ENCODE measurements at regions not wholly inside any gene's neighbourhood (a gene's known extent, or its start where the extent isn't known, plus 50 kb on each side); places are given as distances from the start of the nearest gene placed in this dataset.

GRCh38 chr16:62404842-62405611 is 368.8 kb upstream of the CDH8 start:
- WGBS, result 61% methylated on average over 1 of the region's 1 CpG
- no peaks in the 10 kb centered on the region for H3K36me3 ChIP-seq
- H3K4me3 ChIP-seq, result no peak overlapping the region
- no peak overlapping the region for H3K27ac ChIP-seq
- H3K27me3 ChIP-seq (replicated peaks; ENCODE audit: insufficient read depth), result no peaks in the 10 kb centered on the region
- no peaks in the 10 kb centered on the region for H3K4me1 ChIP-seq (replicated peaks)
- intact Hi-C loops (cut with DNase I), result no loop called here
- TF ChIP-seq POLR2A (IDR thresholded peaks at IDR 0.05) (no peak), CTCF (IDR thresholded peaks at IDR 0.05) (no peak), POLR2AphosphoS5 (IDR thresholded peaks at IDR 0.05) (no peak)
- no peak for DNase-seq (ENCODE audit: low spot score)
- H3K9me3 ChIP-seq, result no peaks in the 10 kb centered on the region

- Histone ChIP-seq H3K4me3 (no peak overlapping the region), H3K4me1 (replicated peaks) (no peaks in the 10 kb centered on the region), H3K27me3 (replicated peaks; ENCODE audit: insufficient read depth) (no peaks in the 10 kb centered on the region), H3K9me3 (no peaks in the 10 kb centered on the region), H3K27ac (no peak overlapping the region), H3K36me3 (no peaks in the 10 kb centered on the region)
- WGBS, result 69% methylated on average over 5 of the region's 6 CpGs
- DNase-seq (ENCODE audit: low spot score), result no peak
- no peak for TF ChIP-seq POLR2A (IDR thresholded peaks at IDR 0.05)
- TF ChIP-seq POLR2AphosphoS5 (IDR thresholded peaks at IDR 0.05), result no peak
- TF ChIP-seq CTCF (IDR thresholded peaks at IDR 0.05), result no peak
- intact Hi-C loops (cut with DNase I), result no loop called here
Observed at GRCh38 chr16:62392698-62393097, 356.5 kb upstream of the CDH8 start.

- intact Hi-C loops (cut with DNase I), result no loop called here
- no peak for TF ChIP-seq POLR2AphosphoS5 (IDR thresholded peaks at IDR 0.05)
- no peak for TF ChIP-seq CTCF (IDR thresholded peaks at IDR 0.05)
- TF ChIP-seq POLR2A (IDR thresholded peaks at IDR 0.05), result no peak
- 89% methylated on average over 8 of the region's 8 CpGs for WGBS
Observed at GRCh38 chr16:62391940-62392339, 355.7 kb upstream of the CDH8 start.

GRCh38 chr16:62391134-62391533 is 354.9 kb upstream of the CDH8 start:
- no peak for TF ChIP-seq CTCF (IDR thresholded peaks at IDR 0.05)
- no peak for TF ChIP-seq POLR2A (IDR thresholded peaks at IDR 0.05)
- TF ChIP-seq POLR2AphosphoS5 (IDR thresholded peaks at IDR 0.05), result no peak
- no peaks in the 10 kb centered on the region for H3K9me3 ChIP-seq
- no peak overlapping the region for H3K27ac ChIP-seq
- no peaks in the 10 kb centered on the region for H3K4me1 ChIP-seq (replicated peaks)
- DNase-seq (ENCODE audit: low spot score), result no peak
- H3K36me3 ChIP-seq, result no peaks in the 10 kb centered on the region
- H3K4me3 ChIP-seq, result no peak overlapping the region
- H3K27me3 ChIP-seq (replicated peaks; ENCODE audit: insufficient read depth), result no peaks in the 10 kb centered on the region
- WGBS, result 91% methylated on average over 1 of the region's 1 CpG
- intact Hi-C loops (cut with DNase I), result no loop called here

More at GRCh38 chr16:62391940-62392339, 355.7 kb upstream of the CDH8 start:
- Histone ChIP-seq H3K4me1 (replicated peaks) (no peaks in the 10 kb centered on the region), H3K27ac (no peak overlapping the region), H3K4me3 (no peak overlapping the region), H3K36me3 (no peaks in the 10 kb centered on the region), H3K27me3 (replicated peaks; ENCODE audit: insufficient read depth) (no peaks in the 10 kb centered on the region), H3K9me3 (no peaks in the 10 kb centered on the region)
- no peak for DNase-seq (ENCODE audit: low spot score)

GRCh38 chr16:62390214-62390613 is 354.0 kb upstream of the CDH8 start:
- TF ChIP-seq POLR2AphosphoS5 (IDR thresholded peaks at IDR 0.05), result no peak
- no peak for TF ChIP-seq POLR2A (IDR thresholded peaks at IDR 0.05)
- TF ChIP-seq CTCF (IDR thresholded peaks at IDR 0.05), result no peak
- Histone ChIP-seq H3K4me1 (replicated peaks) (no peaks in the 10 kb centered on the region), H3K27me3 (replicated peaks; ENCODE audit: insufficient read depth) (no peaks in the 10 kb centered on the region), H3K9me3 (no peaks in the 10 kb centered on the region), H3K27ac (no peak overlapping the region), H3K4me3 (no peak overlapping the region), H3K36me3 (no peaks in the 10 kb centered on the region)
- DNase-seq (ENCODE audit: low spot score), result no peak
- intact Hi-C loops (cut with DNase I), result no loop called here

All from prostate gland (tissue), 2 donors.